LHCN-M2 (cell line): ENCODE measurements at regions not wholly inside any gene's neighbourhood (a gene's known extent, or its start where the extent isn't known, plus 50 kb on each side); places are given as distances from the start of the nearest gene placed in this dataset.
A peak's percentile ranks its signal among the peaks of the same experiment; 100 is the strongest.

Experiments used
- DNase-seq: peaks from one replicate; pipeline ENCODE4 v3.0.0-alpha.2; 2012; ENCODE audit warnings: low read depth

GRCh38 chr21:16357994-16358393, 628.2 kb downstream of the USP25 start:
- DNase-seq = no peak

DNA sequence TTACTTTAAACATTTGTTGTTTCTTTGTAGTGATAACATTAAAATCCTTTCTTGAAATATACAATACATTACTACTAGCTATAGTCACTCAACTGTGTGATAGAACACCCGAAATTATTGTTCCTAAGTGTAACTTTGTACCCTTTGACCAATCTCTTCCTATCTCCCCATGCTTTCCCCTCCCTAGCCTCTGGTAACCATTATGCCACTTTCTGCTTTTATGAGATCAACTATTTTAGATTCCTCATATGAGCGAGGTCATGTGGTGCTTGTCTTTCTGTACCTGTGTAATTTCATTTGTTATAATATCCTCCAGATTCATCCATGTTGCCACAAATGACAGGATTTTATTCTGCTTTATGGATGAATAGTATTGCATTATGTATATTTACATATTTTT, 629.0 kb downstream of the USP25 start:
- no peak for DNase-seq

DNA sequence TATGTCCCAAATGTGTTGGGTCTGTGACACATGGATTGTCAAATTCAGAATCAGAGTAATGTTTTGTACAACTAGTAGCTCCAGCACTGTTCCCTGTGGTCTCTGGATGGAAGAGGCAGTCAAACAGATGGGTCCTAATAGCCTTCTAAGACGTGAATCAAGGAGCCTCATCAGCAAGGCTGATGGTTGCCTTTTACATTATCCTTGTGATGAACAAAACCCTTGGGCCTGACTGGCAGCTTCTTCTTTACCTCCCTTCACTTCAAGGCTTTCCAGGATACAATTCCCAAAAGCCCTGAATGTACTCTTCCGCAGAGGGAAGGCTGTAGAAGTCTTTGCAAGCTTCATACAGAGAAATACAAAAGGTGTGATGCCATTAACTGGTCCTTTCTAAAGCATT, 633.3 kb downstream of the USP25 start:
- DNase-seq = no peak

DNA sequence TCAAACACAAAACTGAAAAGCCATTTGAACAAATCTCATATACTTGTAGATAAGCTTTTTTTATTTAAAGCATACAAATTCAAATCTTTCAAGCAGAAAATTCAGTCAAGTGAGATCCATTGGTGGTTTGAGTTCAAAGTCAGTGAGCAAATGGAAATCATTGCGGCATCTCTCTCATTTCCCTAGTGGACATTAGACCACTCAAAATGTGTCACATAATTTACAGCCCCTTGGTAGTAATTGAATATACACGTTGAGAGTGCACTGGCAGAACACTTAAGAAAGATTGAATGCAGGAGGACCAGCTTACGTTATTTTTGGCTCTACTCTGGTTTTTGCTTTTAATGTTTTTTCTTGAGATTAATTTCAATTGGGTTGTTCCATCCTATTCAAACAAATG, 633.7 kb downstream of the USP25 start:
- DNase-seq = no peak

DNA sequence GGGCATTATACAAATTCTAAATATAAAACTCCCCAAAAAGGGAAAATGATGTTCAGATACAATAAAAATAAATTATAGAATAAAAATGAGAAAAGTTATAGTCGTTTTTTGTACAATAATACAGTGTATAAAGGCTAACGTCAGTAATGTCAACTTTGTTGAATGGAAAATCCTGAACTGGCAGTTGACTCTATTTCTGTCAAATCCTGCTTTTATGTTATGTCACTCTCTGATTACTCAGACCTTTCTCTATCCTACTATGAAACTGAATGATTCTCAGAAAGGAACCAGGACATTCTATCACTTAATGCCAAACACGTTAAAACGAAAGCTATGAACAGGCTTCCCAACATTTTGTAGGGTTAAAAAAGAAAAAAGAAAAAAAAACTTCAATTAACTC, 636.4 kb downstream of the USP25 start:
- DNase-seq = no peak

- no peak for DNase-seq
These were observed 637.3 kb downstream of the USP25 start for GRCh38 chr21:16367079-16367478.

DNA sequence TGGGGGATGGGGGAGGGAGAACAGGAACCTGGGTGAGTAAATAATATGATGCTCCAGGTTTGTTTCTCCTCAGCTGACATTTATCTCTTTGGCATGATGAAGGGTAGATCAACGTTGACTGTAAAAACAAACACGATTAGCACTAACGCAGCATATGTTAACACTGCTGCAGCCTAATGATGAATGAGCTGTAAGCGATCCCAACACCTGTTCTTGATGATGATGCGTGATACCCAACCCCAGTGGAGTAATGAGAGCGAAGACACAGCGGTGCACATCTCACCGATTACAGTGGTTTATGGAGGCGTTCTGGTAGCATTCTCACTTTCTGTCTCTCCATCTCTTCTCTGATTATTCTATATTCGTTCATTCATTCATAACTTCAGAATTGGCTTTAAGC, 640.4 kb downstream of the USP25 start:
- DNase-seq = peak; percentile 46

DNA sequence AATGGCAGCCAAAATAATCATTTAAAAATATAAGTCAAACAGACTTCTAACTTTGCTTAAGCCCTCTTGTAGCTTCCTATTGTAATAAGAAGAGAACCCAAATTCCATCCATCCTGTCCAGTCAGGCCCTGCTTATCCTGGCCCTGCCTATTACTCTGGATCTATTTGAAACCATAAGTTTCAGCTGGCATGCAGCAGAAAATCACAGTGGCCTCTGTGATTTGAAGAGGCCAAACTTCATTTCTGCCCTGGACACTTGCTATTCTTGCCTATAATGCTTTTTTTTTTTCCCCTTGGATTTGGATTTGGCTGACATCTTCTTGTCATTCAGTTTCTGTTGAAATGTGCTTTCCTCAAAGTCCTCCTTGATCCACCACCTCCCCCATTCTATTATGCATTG, 642.8 kb downstream of the USP25 start:
- no peak for DNase-seq

GRCh38 chr21:16376673-16377072, 646.9 kb downstream of the USP25 start:
- no peak for DNase-seq

GRCh38 chr21:16377120-16377658, 647.4 kb downstream of the USP25 start:
- DNase-seq = peak; percentile 23

- no peak for DNase-seq
These were observed 648.1 kb downstream of the USP25 start for GRCh38 chr21:16377857-16378256.

GRCh38 chr21:16378525-16378924, 648.7 kb downstream of the USP25 start:
- no peak for DNase-seq

- DNase-seq = no peak
These were observed 658.5 kb downstream of the USP25 start for GRCh38 chr21:16388291-16388690.

- DNase-seq = no peak
These were observed 659.3 kb downstream of the USP25 start for GRCh38 chr21:16388911-16389560.

GRCh38 chr21:16389643-16390042, 659.9 kb downstream of the USP25 start:
- DNase-seq = no peak

DNA sequence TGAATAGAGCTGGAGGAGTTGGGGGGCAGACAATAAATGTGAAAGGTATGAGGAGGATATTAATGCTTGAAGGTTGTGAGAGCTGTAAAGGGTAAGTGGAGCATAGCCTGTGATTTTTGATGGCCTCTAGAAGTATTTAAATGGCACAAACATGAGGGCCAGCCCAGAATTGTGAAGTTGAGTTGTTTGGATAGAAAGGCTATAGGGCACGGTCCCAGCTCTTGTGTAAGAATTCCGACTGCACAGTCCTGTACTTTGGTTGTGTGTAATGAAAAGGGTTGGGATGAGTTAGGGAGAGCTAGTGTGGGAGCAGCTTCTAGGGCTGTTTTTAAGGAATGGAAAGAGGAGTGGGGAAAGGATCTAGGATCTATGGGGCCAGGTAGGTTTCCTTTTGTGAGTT, 665.5 kb downstream of the USP25 start:
- DNase-seq = no peak

GRCh38 chr21:16402752-16403151, 673.0 kb downstream of the USP25 start:
- DNase-seq = peak; percentile 31

GRCh38 chr21:16404776-16405175, 675.0 kb downstream of the USP25 start:
- DNase-seq = peak; percentile 5

- no peak for DNase-seq
These were observed 676.6 kb downstream of the USP25 start for GRCh38 chr21:16406355-16406754.

DNA sequence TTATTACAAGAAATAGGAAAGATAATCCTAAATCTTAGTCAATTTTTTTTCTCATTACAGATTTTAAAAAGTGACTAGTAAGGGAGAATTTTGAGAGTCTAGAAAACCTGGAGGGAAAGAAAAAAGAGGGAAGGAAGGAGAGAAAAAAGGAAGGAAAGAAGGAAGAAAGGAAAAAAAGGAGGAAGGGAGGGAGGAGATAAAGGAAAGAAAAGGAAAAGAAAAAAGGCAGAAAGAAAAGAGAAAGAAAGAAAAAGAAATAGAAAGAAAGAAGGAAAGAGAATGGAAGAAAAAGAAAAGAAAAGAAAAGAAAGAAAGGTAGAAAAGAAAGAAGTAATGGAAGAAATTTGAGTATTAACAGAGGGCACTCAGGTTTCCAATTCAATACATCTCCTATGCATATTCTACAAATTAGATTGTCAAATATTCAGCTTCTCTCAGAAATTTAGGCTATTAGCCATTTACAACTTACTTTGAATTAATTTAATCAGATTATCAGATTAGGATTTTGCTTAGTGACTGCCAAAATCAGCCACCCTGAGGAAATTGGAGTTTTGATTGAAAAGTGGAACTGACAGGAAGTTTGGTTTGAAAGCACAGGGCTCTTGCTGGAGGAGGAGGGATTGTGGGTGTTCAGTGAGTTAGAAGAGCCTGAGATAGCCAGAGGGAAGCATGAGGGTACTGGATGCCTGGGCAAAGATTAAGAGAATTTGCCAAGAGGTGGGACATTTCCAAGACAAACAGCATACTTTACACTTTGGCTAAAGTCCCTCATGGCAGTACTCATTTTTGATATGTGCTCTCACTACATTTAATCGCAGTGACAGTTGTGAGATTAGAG, 677.8 kb downstream of the USP25 start:
- DNase-seq = peak; percentile 14

GRCh38 chr21:16408280-16408679, 678.5 kb downstream of the USP25 start:
- DNase-seq = peak; percentile 5

- DNase-seq = no peak
These were observed 679.6 kb downstream of the USP25 start for GRCh38 chr21:16409352-16409751.

GRCh38 chr21:16418226-16418625, 688.4 kb downstream of the USP25 start:
- DNase-seq = peak; percentile 57
